ENCODE measurements at regions not wholly inside any gene's neighbourhood (a gene's known extent, or its start where the extent isn't known, plus 50 kb on each side); places are given as distances from the start of the nearest gene placed in this dataset.

GRCh38 chr6:121765060-121765459 lies 329.6 kb downstream of the GJA1 start:
- Histone ChIP-seq H2BK20ac (ENCODE audit: low read depth, low read length, poor library complexity, severe bottlenecking) (no peak overlapping the region), H3K23ac (ENCODE audit: insufficient read length, low read depth, low read length) (no peak overlapping the region), H3K18ac (ENCODE audit: insufficient read length, low read depth, low read length) (no peak overlapping the region), H4K5ac (ENCODE audit: insufficient read length, low read depth, low read length) (no peak overlapping the region), H4K91ac (ENCODE audit: insufficient read length, low read depth, low read length) (no peak overlapping the region), H3K14ac (ENCODE audit: insufficient read depth, low read length) (no peak overlapping the region), H2BK12ac (ENCODE audit: insufficient read length, low read depth, low read length) (no peak overlapping the region), H3K27ac (ENCODE audit: insufficient read length, low read depth, low read length) (no peak overlapping the region), H3K4me2 (ENCODE audit: insufficient read depth, insufficient read length, low read length) (no peak overlapping the region), H3K23me2 (ENCODE audit: insufficient read length, low read depth, low read length, poor library complexity, severe bottlenecking) (no peaks in the 10 kb centered on the region), H3K79me1 (ENCODE audit: insufficient read depth, low read depth, low read length, poor library complexity, severe bottlenecking) (no peaks in the 10 kb centered on the region), H3K9me3 (ENCODE audit: control insufficient read depth, low read depth, low read length) (no peaks in the 10 kb centered on the region), H2BK5ac (ENCODE audit: insufficient read length, low read length) (no peak overlapping the region), H3K4me1 (ENCODE audit: insufficient read depth, low read length) (no peaks in the 10 kb centered on the region), H2BK120ac (ENCODE audit: low read depth, low read length, poor library complexity, severe bottlenecking) (no peak overlapping the region), H3K56ac (ENCODE audit: insufficient read length, low read depth, low read length) (no peak overlapping the region), H3K9ac (ENCODE audit: extremely low read depth, insufficient read length, low read length) (no peak overlapping the region), H2BK15ac (ENCODE audit: low read depth, low read length) (no peak overlapping the region), H4K8ac (replicated peaks; ENCODE audit: insufficient read length, low read depth, low read length) (no peak overlapping the region), H3T11ph (ENCODE audit: low read length) (no peak overlapping the region), H3K79me2 (ENCODE audit: insufficient read depth, low read length) (no peaks in the 10 kb centered on the region), H2AK5ac (ENCODE audit: insufficient read length, low read length) (no peak overlapping the region), H2AFZ (ENCODE audit: low read length) (no peak overlapping the region), H3K27me3 (ENCODE audit: insufficient read depth, low read length) (no peaks in the 10 kb centered on the region), H4K20me1 (ENCODE audit: control insufficient read depth, insufficient read depth, insufficient read length) (no peaks in the 10 kb centered on the region), H3K4ac (ENCODE audit: low read depth, low read length) (no peak overlapping the region)
- Mint-ChIP-seq H3K9me3 (peaks cover 0 to 4% of the 10 kb centered on the region in 2 experiments; a peak in 3 of 5 replicates), H3K4me3 (no peak overlapping the region), H3K27me3 (ENCODE audit: low read depth) (no peaks in the 10 kb centered on the region; the same call in 1 of the 2 replicates), H3K4me1 (peaks cover 6 to 9% of the 10 kb centered on the region in 2 experiments), H3K27ac (no peak overlapping the region; a peak in 1 of 7 replicates), H3K36me3 (ENCODE audit: insufficient read depth in 1 of 3, low read depth in 3 of 3) (peaks cover 0 to 8% (median 5%) of the 10 kb centered on the region in 3 experiments; a peak in 2 of 7 replicates)
- no peak for TF ChIP-seq CTCF (conservative IDR thresholded peaks at IDR 0.05)
- WGBS (ENCODE audit: extremely low coverage, insufficient read length, low lambda C conversion rate) = no CpG with 5 or more reads among the region's 2 CpGs
- no peak for DNase-seq

Measured in H9 (cell line).